ENCODE measurements at regions not wholly inside any gene's neighbourhood (a gene's known extent, or its start where the extent isn't known, plus 50 kb on each side); places are given as distances from the start of the nearest gene placed in this dataset.
A peak's percentile ranks its signal among the peaks of the same experiment; 100 is the strongest.
"Not testable (repeated sequence)": the region's sequence is repeated elsewhere in the genome, so short reads cannot be mapped to it uniquely, and the experiment has no call there.

DNA sequence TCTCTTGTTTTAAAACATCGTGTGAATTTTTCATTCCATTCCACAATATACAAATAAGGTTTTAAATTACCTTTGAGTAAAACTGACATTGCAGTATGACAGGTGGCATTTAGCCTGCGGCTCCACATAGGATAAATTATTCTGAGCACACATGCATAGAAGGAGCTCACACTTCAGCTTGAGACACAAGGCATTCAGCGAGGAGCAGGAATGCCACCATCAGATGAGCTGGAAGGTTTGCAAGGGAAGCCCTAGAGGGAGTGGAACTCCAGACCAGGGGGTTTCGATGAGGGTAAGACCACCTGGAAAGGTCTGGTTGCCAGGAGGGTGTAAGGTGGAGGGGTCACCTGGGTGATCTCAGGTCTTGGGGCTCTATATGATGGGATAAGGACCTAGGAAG, 259.0 kb upstream of the ADRA1B start:
- no peak for DNase-seq

DNA sequence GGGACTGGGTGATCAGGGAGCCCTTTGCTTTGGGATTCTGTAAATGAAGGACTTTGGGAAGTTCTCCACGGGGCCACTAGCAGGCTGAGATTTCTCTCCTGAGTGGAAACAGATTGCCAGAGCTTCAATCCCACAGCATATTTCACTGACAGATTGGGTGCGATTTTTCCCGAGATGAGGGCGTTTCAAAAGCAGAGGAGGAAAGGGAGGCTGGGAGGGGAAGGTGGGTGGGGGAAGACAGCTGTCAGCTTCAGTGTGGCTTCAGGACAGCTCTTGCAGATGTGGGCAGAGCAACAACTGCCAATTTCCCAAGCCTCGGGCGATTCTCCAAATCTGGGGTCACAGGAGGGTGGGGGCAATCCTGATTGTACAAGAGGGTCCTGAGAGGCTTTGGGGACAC, 258.5 kb upstream of the ADRA1B start:
- peak; percentile 19 for DNase-seq

DNA sequence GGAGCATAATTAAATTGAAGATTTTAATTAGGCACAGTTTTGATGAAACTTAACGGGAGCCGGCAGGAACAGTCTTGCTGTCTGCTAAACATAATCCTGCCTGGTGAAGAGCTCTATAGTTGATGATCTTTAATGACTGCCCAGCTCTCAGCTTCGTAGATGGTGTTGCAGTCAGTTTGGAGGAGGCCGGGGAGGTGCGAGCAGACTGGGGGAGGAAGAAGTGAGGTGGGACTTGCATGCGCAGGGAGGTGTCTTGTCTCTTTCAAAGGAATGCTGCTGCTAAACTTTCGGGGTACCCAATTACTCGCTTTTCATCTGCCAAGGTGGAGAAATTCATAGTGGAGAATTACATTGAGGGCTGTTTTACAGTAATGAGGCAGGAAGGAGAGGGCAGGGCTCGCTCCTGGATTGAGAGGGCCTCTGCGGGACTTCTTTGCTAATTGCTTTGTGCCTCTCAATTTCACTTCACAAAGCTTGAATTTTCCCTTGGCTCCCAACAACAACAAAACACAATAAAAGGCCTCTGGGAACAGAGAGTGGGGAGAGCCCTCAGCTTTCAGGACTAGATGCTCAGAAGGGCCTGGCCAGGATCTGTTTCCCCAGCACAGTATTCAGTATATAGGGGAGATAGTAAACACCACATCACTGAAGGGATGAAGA, 257.9 kb upstream of the ADRA1B start:
- DNase-seq, result no peak

DNA sequence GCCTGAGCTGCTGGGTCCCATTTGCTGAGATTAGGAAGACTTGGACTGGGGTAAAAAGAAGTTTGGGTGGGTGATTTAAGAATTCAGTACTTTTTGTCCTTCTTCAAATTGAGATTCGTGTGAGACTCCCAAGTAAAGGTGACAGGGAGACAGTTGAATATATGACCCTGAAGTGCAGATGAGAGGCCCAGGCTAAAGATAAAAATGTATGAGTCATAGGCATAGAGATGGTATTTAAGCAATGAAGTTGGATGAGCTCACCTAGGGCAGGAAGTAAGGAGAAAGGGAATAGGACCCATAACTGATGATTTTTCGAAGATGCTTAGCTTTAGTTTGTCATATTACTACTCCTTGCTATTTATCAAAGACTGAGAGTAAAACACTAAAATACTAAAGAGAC, 255.9 kb upstream of the ADRA1B start:
- no peak for DNase-seq

DNA sequence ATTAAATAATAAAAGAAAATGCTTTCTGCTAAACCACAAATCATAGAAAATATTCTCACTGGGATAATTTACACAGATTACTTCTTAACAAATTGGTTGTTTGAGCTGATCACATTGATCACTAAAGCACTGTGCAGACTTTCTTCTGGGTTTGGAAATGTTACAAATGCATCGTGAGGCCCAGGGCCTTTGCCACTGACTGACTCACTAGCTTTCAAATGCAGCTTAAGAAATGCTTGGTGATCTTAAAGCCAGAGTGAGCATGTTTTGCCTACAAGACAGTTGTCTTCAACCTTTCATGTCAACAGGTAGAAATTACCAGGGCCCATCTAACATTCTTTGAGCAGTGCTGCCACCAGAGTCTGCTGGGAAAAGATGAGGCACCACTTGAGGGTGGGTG, 252.3 kb upstream of the ADRA1B start:
- DNase-seq, result no peak

DNA sequence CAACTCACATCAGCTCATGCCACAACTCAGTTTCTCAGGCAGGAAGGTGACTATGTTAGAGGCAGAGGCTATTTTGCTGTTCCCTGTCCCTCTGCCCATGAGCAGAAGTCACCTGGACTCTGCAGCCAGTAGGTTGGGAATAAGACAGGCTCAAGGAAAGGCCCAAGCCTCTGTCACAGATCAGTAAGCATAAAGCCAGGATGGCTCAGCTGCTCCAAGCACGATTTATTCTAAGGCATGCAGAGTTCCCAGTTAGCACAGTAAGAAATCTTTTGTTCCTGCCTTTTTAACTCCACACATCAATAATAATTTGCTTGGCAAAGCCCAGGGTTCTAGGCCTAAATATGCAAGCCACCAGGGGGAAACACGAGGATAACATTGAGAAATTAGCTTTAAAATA, 249.0 kb upstream of the ADRA1B start:
- no peak for DNase-seq

DNA sequence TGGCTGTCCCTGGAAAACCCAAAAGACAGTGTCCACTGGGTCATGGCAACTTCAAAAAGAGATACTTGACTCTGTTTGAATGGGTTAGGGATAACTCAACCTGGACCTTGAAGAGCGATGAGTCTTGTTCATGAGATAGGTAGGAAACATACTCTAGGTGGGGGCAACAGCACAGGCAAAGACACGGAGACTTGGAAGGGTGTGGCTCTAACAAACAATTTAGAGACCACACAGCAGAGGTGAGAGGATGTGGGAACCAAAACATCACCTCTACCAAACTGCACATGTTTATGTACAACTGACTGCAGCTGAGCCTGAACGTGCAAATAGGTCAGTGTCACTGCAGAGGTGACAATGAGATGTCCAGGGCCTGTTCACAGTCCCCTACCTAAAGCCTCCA, 247.7 kb upstream of the ADRA1B start:
- DNase-seq, result no peak

DNA sequence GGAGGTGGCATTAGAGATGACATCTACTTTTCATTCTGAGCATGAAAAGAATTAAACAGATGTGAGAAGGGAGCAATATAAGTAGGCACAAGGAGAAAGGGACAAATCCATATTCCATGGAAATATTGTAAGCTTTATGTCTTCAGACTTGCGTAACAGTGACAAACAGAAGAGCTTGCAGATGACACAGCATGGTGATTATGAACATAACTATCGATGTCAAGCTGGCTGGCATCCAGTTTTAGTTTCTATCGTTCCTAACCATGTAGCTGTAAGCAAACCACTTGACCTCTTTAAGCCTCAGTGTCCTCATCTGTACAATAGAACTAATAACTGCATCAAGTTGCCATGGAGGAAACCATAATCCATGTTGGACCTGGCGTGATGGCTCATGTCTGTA, 246.7 kb upstream of the ADRA1B start:
- no peak for DNase-seq

DNA sequence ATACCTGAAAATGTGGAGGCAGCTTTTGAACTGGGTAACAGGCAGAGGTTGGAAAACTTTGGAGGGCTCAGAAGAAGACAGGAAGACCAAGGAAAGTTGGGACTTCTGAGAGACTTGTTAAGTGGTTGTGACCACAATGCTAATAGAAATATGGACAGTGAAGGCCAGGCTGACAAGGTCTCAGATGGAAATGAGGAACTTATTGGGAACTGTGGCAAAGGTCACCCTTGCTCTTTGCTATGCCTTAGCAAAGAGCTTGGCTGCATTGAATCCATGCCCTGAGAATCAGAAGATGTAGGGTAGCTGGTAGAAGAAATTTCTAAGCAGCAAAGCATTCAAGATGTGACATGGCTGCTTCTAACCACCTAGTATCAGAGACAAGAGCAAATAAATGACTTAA, 244.4 kb upstream of the ADRA1B start:
- DNase-seq, result no peak

DNA sequence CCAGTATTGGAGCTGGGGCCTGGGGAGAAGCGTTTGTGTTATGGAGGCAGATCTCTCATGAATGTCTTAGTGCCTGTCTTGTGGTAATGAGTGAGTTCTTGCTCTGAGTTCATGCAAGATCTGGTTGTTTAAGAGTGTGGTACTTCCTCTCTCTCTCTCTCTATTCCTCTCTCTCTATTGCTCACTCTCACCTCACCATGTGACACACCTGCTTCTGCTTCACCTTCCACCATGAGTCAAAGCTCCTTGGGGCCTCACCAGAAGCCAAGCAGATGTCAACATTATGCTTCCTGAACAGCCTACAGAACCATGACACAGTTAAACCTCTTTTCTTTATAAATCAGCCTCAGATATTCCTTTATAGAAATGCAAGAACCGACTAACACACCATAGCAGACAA, 242.7 kb upstream of the ADRA1B start:
- no peak for DNase-seq

DNA sequence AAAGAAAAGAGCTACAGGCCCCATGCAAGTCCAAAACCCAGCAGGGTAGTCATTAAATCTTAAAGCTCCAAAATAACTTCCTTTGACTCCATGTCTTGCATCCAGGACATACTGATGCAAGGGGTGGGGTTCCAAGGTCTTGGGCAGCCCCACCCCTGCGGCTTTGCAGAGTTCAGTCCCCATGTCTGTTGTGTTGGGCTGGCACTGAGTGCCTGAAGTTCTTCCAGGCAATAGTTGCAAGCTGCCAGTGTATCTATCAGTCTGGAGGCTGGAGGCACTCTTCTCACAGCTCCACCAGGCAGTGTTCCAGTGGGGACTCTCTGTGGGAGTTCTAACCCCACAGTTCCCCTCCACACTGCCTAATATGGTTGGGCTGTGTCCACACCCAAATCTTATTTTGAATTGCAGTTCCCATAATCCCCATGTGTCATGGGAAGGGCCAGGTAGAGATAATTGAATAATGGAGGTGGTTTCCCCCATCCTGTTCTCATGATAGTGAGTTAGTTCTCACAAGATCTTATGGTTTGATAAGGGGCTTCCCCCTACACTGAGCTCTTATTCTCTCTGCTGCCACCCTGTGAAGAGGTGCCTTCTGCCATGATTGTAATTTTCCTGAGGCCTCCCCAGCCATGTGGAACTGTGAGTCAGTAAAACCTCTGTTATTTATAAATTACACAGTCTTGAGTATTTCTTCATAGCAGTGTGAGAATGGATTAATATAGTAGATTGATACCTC, 237.5 kb upstream of the ADRA1B start:
- DNase-seq, result no peak

DNA sequence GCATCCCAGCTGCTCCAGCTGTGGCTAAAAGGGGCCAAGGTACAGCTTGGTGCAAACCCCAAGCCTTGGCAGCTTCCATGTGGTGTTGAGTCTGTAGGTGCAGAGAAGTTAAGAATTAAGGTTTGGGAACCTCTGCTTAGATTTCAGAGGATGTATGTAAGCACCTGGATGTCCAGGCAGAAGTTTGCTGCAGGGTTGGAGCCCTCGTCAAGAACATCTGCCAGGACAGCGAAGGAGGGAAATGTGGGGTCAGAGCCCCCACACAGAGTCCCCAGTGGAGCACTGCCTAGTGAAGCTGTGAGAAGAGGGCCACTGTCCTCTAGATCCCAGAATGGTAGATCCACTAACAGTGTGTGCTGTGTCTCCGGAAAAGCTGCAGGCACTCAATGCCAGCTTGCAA, 236.2 kb upstream of the ADRA1B start:
- DNase-seq, result no peak

DNA sequence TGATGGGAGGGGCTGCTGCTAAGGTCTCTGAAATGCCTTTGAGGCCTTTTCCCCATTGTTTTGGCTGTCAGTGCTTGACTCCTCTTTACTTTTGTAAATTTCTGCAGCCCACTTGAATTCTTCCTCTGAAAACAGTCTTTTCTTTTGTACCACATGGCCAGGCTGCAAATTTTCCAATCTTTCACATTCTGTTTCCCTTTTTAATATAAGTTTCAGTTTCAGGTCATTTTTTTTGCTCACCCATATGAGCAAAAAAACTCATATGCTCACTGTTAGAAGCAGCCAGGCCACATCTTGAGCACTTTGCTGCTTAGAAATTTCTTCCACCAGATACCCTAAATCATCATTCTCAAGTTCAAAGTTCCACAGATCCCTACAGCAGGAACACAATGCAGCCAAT, 234.6 kb upstream of the ADRA1B start:
- no peak for DNase-seq

DNA sequence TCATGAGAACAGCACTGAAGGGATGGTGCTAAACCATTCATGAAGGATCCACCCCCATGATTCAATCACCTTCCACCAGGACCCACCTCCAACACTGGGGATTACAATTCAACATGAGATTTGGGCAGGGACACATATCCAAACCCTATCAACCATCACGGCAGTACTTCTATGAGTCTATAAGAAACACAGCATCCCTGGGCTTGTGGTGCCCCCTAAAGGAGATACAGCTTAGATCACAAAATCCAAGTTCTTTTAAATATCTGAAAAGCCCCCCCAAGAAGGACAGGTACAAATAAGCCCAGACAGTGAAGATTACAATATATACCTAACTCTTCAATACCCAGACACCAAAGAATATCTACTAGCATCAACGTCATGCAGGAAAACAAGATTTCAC, 233.7 kb upstream of the ADRA1B start:
- peak; percentile 43 for DNase-seq

DNA sequence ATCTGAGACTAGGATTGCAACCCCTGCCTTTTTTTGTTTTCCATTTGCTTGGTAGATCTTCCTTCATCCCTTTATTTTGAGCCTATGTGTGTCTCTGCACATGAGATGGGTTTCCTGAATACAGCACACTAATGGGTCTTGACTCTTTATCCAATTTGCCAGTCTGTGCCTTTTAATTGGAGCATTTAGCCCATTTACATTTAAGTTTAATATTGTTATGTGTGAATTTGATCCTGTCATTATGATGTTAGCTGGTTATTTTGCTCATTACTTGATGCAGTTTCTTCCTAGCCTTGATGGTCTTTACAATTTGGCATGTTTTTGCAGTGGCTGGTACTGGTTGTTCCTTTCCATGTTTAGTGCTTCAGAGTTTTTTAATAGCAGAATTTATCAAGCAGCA, 228.4 kb upstream of the ADRA1B start:
- DNase-seq, result not testable (repeated sequence)

DNA sequence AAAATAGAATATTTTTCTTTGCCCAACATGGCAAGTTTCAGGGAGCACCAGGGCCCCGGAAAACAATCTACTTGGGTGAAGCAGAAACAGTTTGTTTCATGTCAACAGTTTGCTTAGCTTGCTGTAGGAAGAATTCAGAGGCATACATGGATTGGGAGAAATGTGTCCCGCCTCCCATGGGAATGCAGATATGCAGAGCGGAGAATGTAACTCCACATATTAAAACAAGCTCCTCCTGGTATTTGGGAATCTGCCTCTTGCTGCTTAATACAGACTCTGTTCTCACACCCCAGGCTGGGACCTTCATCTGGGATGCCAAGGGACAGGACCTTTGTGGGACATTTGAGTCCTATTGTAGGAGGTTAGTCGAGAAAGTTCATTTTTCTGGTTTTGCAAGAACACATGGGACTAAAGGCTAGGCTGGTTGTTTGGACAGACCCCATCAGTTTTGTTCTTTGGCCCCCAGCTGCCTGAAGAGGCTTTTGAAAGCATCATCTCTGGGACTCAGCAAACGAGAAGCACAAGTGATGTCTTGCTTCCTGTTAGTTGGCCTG, 220.5 kb upstream of the ADRA1B start:
- no peak for DNase-seq

DNA sequence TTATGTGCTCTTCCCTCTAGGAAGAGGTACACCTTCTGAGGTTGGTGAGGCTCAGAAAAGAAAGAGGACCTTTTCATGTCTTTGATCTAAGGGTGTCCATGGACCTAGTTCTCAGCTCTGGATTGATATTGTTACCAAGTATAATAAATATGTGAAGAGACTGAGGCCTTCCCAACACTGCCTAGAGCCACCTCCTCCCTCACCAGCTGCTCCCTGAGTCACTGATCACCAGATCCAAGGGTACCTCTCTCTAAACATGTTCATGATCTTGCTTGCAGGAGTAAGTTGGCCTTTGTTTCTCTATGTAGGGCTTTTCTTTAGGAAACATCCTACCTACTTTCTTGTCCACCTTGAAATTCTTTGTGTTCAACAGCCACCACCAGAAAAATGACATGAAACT, 218.8 kb upstream of the ADRA1B start:
- DNase-seq, result no peak

DNA sequence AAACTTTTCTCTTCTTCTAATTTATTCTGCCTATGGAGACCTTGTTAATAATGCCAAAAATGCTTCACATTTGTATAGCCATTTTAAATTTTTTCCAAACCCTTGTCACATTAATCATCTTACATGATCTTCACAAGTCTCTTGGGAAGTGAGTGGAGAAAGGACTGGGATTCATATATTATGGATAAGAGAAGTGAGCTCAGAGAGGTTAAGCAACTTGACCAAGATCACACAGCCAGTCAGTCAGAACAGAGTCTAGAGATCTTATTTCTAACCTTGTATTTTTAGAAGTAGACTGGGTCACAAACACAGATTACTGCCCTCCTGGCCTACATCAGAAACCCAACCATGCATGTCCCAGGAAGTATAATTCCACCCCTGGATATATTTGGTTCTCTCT, 218.0 kb upstream of the ADRA1B start:
- DNase-seq, result no peak

DNA sequence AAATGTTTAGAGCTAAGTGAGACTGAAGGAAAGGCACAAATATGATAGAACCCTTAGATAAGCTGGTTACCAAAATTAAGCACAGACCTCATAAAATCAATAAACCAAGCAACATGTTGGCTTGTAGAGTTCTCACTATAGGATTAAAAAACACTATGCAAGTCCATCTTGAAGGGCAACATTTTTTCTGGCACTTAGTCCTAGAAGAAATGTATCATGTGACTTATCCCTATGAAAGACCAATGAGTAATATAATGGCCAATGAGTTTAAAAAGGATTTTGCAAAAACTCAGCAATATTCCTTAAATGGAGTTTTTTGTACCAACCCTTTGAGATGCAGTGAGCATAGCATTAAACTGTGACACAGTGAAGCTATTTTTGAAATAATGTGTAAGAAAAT, 216.3 kb upstream of the ADRA1B start:
- no peak for DNase-seq

DNA sequence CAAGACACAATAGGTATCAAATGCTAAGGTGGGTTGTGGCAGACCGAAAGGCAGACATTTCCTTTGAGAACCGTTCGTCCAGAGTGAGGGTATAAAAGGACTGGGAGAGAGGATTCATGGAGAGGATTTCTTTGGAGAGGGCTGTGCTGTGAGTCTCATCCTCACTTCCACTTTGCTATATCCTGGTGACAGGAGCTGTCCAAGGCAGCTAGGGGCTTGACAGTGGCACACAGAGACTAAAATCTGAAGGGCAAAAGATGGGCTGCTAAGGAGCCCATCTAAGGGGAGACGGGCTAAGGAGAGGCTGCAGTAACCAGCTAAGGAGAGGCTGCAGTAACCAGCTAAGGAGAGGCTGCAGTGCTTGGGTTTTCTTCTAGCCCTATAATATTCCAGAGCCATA, 214.0 kb upstream of the ADRA1B start:
- no peak for DNase-seq

DNA sequence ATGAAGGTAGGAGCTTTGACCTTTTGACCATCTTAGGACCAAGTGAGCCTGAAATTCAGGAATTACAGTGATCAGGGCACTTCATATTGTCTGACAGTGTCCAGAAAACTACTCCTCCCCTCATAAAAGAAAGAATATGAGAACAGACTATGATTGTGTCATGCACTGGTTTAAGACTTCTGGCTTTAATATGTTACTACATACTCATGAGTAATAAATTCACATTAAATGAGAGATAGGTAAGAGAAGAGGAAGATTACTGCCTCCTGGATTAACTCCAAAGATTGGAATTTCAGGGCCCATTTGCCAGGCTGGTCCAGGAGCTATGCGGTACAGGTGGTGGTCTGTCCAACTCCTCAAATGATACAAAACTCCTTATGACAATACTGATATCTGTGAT, 213.5 kb upstream of the ADRA1B start:
- no peak for DNase-seq

DNA sequence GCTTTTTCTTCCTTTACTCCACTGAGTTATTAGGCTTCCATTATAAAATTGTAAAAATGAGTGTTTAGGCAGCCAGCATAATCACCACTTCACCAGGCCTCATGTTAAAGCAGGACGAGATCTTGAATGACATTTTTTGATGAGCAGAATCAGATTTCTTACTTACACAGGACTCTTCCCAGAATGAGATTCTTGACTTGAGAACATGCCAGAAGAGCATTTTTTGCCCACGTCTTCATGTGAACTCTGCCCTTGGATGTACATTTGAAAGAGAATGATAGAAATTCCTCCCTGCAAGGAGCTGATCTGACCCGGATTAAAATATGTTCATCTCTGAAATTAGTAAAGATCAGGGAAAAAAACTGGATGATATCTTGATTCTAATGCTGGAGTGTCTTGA, 212.1 kb upstream of the ADRA1B start:
- DNase-seq, result no peak

DNA sequence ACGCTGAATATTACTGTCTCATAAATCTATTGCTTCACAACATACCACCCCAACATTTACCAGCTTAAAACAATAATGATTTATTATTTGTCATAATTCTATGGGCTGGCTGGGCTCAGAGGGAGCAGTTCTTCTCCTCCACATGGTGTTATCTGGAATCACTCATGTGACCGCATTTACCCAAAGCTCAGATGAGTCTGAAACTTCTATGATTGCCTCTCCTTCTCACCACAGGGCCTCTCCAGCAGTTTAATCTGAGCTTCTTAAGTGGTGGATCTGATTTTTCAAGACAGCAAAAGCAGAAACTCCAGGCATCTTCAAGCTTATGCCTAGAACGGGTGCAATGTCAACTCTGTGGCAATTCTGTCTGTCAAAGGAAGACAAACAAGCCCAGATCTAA, 210.3 kb upstream of the ADRA1B start:
- DNase-seq, result no peak

DNA sequence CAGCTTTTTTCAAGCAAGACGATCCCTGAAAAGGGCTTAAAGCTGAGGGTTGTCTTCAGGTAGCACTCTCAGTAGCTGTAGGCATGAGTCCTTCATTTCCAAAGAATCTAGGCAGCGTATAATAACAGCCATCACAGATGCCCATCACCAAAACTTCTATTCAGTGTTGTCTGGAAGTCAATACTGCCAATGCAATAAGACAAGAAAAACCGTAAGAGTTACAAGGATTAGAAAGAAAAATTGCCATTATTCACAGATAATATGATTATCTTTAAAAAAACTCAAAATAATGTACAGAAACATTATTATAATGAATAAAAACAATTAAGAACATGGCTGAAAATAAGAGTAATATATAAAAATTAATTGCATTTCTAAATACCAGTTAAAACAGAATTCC, 208.2 kb upstream of the ADRA1B start:
- no peak for DNase-seq

DNA sequence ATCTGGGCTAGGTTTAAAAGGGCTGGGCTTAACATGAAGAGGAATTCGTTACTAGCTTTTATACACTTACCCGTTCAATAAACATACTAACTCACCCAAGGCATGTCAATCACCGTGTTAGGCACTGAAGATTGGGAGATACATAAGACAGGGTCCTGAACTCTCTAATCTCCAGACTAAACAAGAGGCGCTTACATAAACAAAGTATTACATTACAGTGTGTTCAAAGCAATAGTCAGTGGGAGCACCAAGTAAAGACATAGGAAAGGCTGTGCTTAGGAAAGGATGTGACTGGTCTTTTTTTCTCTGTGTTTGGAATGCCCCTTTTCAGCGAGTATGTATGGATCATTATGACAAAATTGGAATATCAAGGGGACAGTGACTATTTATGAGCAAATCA, 203.6 kb upstream of the ADRA1B start:
- DNase-seq, result peak; percentile 54
